22Rv1 (cell line): ENCODE measurements at regions not wholly inside any gene's neighbourhood (a gene's known extent, or its start where the extent isn't known, plus 50 kb on each side); places are given as distances from the start of the nearest gene placed in this dataset.

Experiments used
- ZFX ChIP-seq: fragments of 450-650 bp; IDR thresholded peaks from 2 replicates; pipeline ENCODE4 v1.6.1; 2017; ENCODE audit warnings: antibody characterized with exemption, borderline replicate concordance
- TF ChIP-seq, protein P1 (sequence below): fragments of 450-650 bp; IDR thresholded peaks from 2 replicates; pipeline ENCODE4 v1.5.1; 2017; ENCODE audit warnings: mild to moderate bottlenecking

DNA sequence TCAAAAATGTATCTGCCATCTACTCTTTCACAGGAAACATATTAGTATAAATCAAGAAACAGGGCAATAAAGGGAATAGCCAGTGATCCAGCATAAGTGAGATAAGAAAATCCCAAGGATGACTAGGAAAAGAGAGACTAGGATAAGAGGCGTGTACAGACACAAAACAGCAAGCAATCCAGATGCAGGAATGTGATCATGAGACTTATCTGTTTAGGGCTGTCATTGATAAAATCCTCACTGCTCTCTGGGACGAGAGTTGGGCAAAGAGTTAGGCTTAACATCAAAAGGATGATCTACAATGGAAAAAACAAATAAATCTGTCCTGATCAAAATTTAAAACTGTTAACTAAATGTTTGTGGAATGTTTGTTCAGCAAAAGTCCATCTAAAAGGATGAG, 1156.8 kb upstream of the C9orf72 start:
- TF ChIP-seq, protein P1, sequence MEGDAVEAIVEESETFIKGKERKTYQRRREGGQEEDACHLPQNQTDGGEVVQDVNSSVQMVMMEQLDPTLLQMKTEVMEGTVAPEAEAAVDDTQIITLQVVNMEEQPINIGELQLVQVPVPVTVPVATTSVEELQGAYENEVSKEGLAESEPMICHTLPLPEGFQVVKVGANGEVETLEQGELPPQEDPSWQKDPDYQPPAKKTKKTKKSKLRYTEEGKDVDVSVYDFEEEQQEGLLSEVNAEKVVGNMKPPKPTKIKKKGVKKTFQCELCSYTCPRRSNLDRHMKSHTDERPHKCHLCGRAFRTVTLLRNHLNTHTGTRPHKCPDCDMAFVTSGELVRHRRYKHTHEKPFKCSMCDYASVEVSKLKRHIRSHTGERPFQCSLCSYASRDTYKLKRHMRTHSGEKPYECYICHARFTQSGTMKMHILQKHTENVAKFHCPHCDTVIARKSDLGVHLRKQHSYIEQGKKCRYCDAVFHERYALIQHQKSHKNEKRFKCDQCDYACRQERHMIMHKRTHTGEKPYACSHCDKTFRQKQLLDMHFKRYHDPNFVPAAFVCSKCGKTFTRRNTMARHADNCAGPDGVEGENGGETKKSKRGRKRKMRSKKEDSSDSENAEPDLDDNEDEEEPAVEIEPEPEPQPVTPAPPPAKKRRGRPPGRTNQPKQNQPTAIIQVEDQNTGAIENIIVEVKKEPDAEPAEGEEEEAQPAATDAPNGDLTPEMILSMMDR, result no peak
- no peak for TF ChIP-seq ZFX
